Forelimb muscle (tissue), 1 donor: ENCODE measurements at regions not wholly inside any gene's neighbourhood (a gene's known extent, or its start where the extent isn't known, plus 50 kb on each side); places are given as distances from the start of the nearest gene placed in this dataset.

Experiments used
- DNase-seq: peaks from one replicate; pipeline ENCODE4 v3.0.0-alpha.2; 2013; ENCODE audit warnings: low read depth

- DNase-seq, result no peak
Observed at GRCh38 chr20:37643400-37643799, 50.4 kb upstream of the CTNNBL1 start.

DNA sequence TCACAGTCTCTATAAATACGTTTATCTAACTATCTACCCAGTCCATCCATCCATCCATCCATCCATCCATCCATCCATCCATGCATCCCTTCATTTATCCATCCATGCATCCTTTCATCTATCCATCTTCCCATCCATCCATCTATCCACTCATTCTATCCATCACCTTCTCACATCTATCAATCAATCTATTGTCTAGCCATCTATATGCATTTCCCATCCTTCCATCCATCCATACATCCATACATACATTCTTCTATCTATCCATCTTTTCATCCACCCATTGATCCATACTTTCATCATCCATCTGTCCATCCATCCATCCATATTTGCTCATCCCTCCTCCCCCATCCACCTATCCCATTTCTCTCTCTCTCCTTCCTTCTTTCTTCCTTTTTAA is 51.6 kb upstream of the CTNNBL1 start:
- DNase-seq, result no peak

DNA sequence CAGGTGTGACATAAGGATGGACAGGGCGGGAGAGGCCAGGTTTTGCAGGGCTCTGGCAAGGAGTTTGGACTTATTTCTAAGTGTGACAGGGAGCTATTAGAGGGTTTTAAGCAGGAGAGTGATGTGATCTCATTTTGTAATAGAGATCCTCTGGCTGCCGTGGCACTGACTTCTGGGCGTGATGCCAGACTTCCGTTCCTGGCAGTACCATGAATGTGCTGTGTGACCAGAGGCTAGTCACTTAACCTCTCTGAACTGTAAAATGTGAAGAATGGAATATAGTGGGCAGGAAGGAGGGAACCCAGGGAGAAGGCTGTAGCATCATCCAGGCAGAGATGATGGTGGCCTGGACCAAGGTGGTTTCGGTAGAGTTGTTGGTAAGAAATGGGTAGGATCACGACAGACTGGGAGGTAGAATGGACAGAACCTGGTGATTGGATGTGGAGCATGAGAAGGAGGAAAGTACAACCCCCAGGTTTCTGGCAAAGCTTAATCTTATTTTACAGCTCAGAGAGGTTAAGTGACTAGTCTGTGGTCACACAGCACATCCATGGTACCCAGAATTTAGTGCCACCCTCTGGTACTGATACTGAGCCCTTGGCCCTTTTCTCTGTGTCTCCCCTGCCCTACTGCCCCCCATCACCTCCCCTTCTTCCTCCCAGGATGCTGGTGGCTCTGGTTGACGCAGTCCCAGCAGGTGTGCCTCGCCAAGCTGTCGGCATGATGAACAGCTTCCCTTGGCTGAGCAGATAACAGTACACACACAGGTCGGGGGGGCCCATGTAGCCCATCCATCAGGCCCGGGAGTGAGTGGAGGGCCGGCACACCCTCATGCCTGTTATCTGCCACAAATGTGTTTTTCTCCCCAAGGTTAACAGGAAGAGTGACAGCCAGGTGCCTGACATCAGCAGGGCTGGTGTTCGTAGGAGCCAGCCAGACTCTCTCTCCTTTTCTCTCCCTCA is 52.9 kb upstream of the CTNNBL1 start:
- DNase-seq, result no peak

DNA sequence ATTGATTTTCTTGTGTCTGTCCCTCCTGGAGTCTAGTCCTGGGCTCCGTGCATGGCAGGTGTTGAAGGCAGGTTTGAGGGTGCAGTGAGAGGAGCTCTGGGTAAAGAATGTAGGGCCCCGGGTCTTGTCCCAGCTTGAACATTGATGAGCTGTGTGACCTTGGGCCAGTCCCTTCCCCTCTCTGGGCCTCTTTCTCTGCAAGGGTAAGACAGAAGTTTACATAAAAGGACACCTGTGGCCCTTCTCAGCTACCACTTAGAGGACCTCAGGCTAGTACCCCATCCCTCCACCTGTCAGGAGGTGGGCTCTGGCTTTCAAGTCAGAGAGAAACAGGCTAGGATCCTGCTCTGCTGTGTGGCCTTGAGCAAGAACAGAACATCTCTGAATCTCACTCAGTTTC is 55.3 kb upstream of the CTNNBL1 start:
- no peak for DNase-seq

- DNase-seq, result no peak
Observed at GRCh38 chr20:37636977-37637376, 56.9 kb upstream of the CTNNBL1 start.

DNA sequence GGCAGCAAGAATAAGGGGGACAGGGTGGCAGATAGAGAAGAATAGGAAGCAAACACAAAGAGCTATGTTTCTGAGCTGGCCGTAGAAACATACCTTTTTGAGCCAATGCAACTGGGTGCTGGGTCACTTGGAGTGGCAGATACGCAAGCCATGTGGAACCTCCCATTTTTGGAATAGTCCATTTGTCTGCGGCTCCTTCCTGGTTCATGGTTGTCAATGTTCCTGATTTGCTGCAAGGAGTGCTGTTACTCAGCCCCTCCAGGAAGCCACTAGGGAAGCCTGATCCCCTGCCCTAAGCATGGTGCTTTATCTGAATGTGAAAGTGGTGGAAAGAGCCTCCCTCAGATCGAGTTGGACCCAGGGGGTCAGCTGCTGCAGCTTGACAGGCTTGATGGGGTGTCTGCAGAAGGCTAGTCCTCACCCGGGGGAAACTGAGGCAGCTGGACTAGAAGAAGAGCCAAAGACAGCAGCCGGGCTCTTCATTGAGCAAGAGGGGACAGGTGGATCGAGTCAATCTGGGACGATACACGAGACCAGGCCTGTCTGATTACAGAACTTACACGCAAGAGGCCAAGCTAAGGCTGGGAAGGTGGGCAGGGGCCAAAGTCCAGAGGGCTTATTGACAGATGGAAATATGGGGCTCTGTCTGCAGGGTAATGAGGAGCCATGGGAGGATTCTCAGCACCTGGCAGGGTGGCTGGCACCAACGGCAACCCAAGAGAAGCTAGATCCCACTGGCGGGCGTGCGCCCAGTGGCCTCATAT is 57.4 kb upstream of the CTNNBL1 start:
- no peak for DNase-seq

- DNase-seq, result no peak
Observed at GRCh38 chr20:37630993-37631392, 62.8 kb upstream of the CTNNBL1 start.

- no peak for DNase-seq
Observed at GRCh38 chr20:37630166-37630565, 63.7 kb upstream of the CTNNBL1 start.

DNA sequence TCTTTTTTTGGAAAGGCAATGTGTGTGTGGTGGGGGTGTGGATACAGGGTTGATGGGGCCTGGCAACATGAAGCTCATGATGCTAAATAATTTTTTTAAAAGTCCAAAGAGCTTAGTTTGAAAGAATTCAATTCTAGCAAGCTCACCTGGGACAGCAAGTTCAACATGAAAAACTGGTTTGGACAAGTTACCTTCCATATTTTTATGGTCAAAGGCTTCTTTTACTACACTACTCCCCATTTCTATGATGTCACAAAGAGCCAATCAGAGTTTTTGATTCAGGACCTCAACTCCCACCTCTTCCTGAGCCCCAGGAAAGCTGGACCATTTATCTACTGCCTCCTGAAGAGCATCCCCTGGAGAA is 66.1 kb upstream of the CTNNBL1 start:
- no peak for DNase-seq

DNA sequence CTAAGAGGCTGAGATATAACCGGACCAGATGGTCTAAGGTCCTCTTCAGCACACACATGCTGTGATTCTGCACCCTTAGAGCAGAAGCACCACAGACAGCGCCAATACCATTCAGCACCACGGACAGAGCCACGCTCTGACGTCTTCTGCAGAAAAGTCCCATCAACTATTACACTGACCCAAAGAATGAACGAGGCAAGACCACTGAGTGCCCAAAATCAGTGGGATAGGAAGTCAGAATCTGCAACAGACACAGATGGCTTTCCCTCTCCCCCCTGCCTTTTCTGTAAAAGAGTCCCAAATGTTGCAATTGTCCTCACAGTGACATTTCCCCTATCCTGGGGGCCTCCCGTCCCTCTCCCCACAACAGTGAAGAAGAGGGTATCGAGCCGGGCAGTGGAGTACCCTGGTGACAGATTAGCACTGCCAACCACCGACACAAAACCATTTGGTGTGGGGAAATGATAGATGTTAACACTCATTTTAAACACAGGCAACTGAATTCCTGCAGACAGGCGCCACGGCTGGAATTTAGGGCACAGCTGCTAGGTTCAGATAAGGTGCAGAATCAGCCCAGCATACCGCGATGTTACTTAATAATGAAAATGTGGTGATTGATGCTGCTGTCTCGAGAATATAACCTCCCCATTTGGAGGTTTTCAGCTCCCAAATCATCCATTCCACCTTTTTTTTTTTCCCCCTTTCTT is 66.6 kb upstream of the CTNNBL1 start:
- peak; percentile 43 for DNase-seq

GRCh38 chr20:37624963-37625362 is 68.9 kb upstream of the CTNNBL1 start:
- DNase-seq, result no peak

DNA sequence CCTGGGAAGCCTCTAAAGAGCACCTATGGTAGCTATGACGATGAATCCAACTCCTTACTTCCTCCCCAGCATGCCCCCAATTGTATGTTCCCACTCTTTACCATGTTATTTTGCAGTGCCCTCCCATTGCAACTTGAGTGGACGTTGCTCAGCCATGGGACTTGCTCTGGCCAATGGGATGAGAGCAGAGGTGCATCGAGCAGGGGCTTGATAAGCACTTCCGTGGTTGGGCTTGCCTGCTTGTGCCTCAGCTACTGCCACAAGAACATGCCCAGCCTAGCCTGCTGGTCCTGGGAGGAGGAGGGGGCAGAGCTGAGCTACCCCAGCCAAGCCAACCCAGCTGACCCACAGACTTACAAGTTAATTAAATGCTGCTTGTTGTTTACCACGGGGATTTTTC is 71.1 kb upstream of the CTNNBL1 start:
- DNase-seq, result no peak

- no peak for DNase-seq
Observed at GRCh38 chr20:37619496-37619895, 74.3 kb upstream of the CTNNBL1 start.

- DNase-seq, result no peak
Observed at GRCh38 chr20:37616110-37616425, 77.8 kb upstream of the CTNNBL1 start.

GRCh38 chr20:37615340-37616109 is 78.3 kb upstream of the CTNNBL1 start:
- no peak for DNase-seq

DNA sequence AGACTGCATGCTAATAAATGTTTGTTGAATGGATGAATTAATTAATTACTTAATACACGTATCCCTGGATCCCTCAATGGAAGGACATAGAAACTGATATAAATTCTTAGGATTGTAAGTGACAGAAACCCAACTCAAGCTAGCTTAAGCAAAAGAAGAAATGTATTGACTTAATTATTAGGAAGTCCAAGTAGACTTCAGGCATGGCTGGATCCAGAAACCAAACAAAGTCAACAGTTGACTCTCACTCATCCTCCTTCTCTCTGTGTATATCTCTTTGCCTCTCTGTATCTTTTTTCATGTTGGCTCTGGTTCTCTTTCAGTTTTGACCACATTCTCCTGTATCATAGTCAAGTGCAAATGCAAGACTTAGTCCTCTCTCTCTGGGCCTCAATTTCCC is 82.0 kb upstream of the CTNNBL1 start:
- no peak for DNase-seq

DNA sequence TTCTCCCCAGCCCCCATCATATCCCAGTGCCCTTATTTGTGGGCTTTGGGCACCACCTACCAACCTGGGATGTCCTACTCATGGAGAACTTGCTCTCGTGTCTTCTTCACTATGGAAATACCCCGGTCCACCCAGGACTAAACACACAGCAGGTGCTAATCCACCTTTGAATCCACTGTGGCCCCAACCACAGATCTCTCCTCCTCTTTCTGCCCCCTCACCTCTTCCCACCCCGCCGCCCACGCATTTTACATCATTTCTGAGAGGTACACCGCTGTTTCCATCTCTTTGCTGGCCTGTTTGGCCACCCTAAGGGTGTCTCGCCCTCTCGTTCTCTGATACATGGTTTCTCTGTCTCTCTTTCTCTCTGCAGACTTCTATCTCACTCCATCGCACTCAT is 82.5 kb upstream of the CTNNBL1 start:
- no peak for DNase-seq

GRCh38 chr20:37610203-37610798 is 82.6 kb upstream of the BLCAP start:
- DNase-seq, result no peak

GRCh38 chr20:37602634-37603033 is 75.0 kb upstream of the BLCAP start:
- no peak for DNase-seq

DNA sequence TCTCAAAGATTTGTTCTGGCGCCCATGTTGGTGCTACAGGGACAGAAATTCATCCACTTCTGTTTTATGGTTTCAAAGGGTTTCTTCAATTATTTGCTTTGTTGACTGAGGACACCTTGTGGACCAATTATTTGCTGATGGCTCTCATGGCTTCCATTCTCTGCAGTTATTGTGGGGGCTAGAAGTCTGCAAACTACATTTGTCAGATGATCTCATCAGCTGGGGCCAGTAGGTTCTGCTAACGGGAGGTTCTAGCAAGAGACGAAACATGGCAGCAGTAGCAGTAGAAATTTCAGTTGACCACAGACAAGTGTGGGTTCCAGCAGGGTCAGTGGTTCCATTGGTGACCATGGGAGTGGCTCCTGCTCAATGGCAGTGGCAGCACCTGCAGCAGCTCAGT is 72.8 kb upstream of the BLCAP start:
- no peak for DNase-seq

- DNase-seq, result no peak
Observed at GRCh38 chr20:37598575-37599342, 71.1 kb upstream of the BLCAP start.
